NB4 (cell line): ENCODE measurements at regions not wholly inside any gene's neighbourhood (a gene's known extent, or its start where the extent isn't known, plus 50 kb on each side); places are given as distances from the start of the nearest gene placed in this dataset.
"Not testable (repeated sequence)": the region's sequence is repeated elsewhere in the genome, so short reads cannot be mapped to it uniquely, and the experiment has no call there.

Source experiments
- DNase-seq: peaks from one replicate; pipeline ENCODE4 v3.0.0; 2010; ENCODE audit warnings: low read depth
- H3K4me3 ChIP-seq: one replicate; pipeline ENCODE4 v1.5.1; 2011; ENCODE audit warnings: mild to moderate bottlenecking, low read depth, low read length, moderate library complexity
- CTCF ChIP-seq: IDR thresholded peaks from one replicate; pipeline ENCODE4 v1.5.1; 2012; ENCODE audit warnings: low read depth, low read length
- MYC ChIP-seq: IDR thresholded peaks from 2 replicates; pipeline ENCODE4 v1.6.1; 2011; ENCODE audit warnings: low read depth, low read length
- POLR2A ChIP-seq: IDR thresholded peaks from 2 replicates; pipeline ENCODE4 v1.6.1; 2011; ENCODE audit warnings: mild to moderate bottlenecking; ENCODE audit not compliant: insufficient read length; ENCODE audit errors: extremely low read depth
- TF ChIP-seq, protein P1 (sequence below): IDR thresholded peaks from 2 replicates; pipeline ENCODE4 v1.6.1; 2011; ENCODE audit warnings: low read depth, low read length

DNA sequence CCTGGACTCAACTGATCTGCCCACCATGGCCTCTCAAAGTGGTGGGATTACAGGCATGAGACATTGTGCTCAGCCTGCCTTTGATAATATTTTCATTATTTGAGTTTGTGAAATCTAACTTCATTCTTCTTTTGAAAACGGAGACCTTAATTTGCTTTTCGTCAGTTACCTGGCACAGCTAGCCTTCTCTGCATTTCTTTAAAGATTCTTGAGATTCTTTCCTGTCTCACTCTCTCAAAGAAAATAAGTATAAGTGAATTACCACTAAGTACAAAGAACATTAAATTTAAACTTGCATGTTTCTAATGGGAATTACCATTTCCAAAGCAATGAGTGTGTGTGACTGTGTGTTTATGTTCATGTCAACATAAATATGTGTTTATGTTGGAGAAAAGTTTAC lies 187.9 kb downstream of the NFKBIZ start:
- DNase-seq, result no peak
- H3K4me3 ChIP-seq, result no peak overlapping the region
- TF ChIP-seq, protein P1, sequence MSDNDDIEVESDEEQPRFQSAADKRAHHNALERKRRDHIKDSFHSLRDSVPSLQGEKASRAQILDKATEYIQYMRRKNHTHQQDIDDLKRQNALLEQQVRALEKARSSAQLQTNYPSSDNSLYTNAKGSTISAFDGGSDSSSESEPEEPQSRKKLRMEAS, result no peak
- TF ChIP-seq MYC (no peak), POLR2A (no peak), CTCF (no peak)

DNA sequence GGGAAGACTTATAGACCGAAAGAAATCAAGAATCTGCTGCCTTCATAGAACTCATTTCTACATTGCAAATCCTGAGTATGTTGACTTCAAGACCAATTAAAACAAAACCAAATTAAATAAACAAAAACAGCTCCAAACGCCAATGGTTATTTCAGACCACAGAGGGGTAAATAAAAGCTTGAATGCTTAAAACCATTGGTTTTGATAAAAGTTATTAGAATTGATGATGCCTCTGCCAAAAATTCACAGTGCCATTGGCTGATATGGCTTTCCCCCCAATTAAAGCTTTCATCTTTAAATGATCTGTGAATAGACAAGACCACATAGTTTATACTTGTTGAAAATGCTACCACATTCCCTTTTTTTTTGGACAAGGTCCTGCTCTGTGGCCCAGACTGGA lies 188.5 kb downstream of the NFKBIZ start:
- no peak for TF ChIP-seq MYC
- no peak for TF ChIP-seq POLR2A
- DNase-seq, result no peak
- H3K4me3 ChIP-seq, result no peak overlapping the region

- TF ChIP-seq POLR2A (no peak), MYC (no peak), CTCF (no peak)
- TF ChIP-seq, protein P1, result no peak
- DNase-seq, result no peak
- H3K4me3 ChIP-seq, result no peak overlapping the region
Measured at GRCh38 chr3:102038477-102039142, 189.3 kb downstream of the NFKBIZ start.

DNA sequence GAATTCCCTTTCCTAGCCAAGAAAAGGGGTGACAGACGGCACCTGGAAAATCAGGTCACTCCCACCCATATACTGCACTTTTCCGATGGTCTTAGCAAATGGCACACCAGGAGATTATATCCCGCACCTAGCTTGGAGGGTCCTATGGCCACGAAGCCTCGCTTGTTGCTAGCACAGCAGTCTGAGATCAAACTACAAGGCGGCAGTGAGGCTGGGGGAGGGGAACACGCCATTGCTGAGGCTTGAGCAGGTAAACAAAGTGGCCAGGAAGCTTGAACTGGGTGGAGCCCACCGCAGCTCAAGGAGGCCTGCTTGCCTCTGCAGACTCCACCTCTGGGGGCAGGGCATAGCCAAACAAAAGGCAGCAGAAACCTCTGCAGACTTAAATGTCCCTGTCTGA lies 190.8 kb downstream of the NFKBIZ start:
- DNase-seq, H3K4me3 ChIP-seq: not testable (repeated sequence)

DNA sequence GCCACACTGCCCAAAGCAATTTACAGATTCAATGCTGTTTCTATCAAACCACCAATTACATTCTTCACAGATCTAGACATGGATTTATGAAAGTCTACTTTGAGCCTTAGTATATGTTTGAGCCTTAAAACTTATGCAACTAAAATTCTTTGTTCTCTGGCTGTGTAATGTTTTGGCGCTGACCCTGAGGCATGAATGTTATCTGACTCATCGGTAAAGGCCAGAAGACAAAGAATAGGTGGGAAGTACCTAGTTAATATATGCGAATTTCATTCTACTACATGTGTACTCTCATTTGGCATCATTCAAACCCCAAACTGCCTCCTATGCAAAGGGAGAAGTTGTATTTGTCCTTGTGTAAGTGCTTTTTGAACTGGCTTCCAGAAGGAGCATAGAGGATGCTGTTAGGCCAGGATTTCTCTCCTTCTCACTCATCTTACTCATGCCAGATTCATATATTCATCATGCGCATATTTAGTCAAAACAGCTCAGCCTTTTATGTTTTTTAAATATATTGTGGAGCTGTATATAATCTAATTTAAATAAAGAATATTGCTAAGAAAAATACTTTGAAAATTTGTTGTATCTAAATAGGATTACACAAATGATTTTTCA lies 204.2 kb downstream of the NFKBIZ start:
- TF ChIP-seq CTCF, result no peak
- DNase-seq, result no peak
- no peak overlapping the region for H3K4me3 ChIP-seq

DNA sequence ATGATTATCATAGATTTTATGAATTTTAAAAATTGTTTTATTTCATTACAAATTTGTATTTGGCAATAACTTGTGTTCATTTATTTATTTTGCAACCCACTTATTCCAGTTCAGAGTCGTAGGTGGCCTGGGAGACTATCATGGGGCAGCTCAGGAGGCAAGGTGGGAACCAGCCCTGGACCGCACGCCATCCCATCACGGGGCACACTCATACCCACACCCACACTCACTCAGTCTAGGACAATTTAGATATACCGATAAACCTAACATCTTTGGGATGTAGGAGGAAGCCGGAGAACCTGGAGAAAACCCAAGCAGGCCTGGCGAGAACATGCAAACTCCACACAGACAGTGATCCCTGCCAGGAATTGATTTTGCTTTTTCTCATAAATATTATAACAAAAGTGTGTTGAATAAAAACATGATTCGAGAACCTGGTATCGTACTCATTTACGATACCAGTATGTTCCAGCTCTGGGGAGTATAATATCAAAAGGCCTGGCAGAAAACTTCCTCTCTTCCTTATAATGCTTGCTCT lies 205.3 kb downstream of the NFKBIZ start:
- no peak for DNase-seq
- TF ChIP-seq POLR2A (no peak), MYC (no peak), CTCF (no peak)
- TF ChIP-seq, protein P1, result no peak
- H3K4me3 ChIP-seq, result no peak overlapping the region

DNA sequence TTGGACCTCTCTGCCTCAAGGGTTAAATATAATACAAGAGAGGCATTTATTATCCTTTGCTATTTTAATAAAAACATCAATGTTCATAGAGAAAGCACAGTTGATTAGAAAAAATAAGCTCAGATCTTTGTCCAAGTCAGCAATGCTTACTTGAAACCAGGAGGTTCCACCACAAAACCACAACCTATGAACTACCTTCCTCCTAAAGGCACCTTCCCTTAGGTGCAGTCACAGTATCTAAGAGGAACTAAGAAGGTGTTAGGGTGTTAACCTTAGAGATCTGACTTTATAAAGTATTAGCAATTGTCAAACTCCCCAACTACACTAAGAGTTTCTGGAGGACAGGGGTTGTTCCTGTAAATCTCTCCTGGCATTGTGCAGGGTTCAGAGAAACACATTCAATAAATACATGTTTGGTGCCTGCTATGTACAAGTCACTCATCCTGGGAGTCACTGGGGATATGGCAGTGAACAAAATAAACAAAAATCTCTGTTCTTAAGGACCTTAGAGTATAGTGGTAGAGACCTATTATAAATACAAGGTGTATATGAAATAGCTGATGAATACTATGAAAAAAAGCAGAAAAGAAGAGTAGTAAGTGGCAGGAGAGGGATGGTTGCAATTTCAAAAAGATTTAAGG lies 208.6 kb downstream of the NFKBIZ start:
- TF ChIP-seq CTCF, result no peak
- TF ChIP-seq, protein P1, result no peak
- no peak for TF ChIP-seq MYC
- TF ChIP-seq POLR2A, result no peak
- H3K4me3 ChIP-seq, result no peak overlapping the region
- DNase-seq, result no peak
